Mucosa of gallbladder (tissue), 1 donor: ENCODE measurements at regions not wholly inside any gene's neighbourhood (a gene's known extent, or its start where the extent isn't known, plus 50 kb on each side); places are given as distances from the start of the nearest gene placed in this dataset.
A peak's percentile ranks its signal among the peaks of the same experiment; 100 is the strongest.

Source experiments
- DNase-seq: peaks from one replicate; pipeline ENCODE4 v3.0.0-alpha.2; 2020; ENCODE audit warnings: low spot score
- donor health status: DM: no; HTN: no; CAD: no.

DNA sequence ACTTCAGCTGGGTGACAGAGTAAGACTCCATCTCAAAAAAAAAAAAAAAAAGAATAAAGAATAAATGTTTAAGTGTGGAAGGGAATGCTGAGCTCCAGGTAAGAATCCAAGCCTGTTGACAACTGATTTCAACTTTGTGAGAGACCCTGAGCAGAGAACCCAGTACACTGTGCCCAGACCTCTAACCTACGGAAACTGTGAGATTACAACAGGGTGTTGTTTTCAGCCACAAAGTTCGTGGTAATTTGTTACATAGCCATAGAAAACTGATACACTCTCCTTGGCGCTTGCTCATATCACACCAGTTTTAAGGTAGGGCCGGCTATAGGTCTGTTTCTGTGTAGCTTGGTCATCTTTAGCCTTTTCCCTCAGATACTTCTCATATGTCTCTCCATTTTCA is 98.4 kb upstream of the PAPOLG start:
- no peak for DNase-seq

GRCh38 chr2:60659026-60659425 is 97.0 kb upstream of the PAPOLG start:
- no peak for DNase-seq

GRCh38 chr2:60661073-60661738 is 94.9 kb upstream of the PAPOLG start:
- DNase-seq = no peak

- DNase-seq = no peak
These were observed 93.3 kb upstream of the PAPOLG start for GRCh38 chr2:60662781-60663180.

DNA sequence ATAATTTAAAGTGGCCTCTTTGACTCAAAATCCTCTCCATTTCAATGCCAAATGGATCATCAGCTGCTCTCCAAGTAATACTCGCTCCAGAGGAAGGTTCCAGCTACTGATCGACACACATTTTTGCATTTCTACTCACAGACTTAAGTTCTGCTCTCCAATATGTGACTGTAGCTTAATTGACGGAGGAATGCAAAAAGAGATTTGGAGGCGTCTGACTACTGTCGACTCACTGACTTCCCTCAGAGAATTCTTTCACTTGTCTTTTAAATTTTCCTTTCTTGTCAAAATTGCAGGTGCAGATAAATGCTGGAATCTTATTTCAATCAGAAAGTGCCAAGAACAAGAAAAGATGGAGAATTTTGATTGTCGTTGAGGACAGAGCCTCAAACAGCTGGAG is 84.1 kb upstream of the PAPOLG start:
- DNase-seq = no peak

- DNase-seq = peak; percentile 87
These were observed 81.4 kb upstream of the PAPOLG start for GRCh38 chr2:60674524-60675165.

- no peak for DNase-seq
These were observed 80.8 kb upstream of the PAPOLG start for GRCh38 chr2:60675301-60675700.

- peak; percentile 46 for DNase-seq
These were observed 79.2 kb upstream of the PAPOLG start for GRCh38 chr2:60676706-60677330.

- peak; percentile 73 for DNase-seq
These were observed 78.7 kb upstream of the PAPOLG start for GRCh38 chr2:60677356-60677755.

DNA sequence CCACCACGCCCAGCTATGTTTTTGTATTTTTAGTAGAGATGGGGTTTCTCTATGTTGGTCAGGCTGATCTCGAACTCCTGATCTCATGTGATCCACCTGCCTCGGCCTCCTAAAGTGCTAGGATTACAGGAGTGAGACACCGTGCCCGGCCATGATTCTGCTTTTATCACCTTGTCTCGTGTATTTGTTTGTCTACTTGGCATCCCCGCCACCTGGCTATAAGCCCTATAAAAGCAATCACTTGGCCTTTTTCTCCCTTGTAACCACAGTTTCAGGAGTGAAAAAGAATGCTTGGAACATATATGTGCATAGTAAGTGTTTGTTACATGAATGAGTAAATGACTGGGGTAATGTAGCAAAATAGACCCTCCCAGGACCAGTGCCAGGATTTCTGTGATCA is 77.5 kb upstream of the PAPOLG start:
- DNase-seq = no peak

- no peak for DNase-seq
These were observed 76.9 kb upstream of the PAPOLG start for GRCh38 chr2:60679036-60679780.

DNA sequence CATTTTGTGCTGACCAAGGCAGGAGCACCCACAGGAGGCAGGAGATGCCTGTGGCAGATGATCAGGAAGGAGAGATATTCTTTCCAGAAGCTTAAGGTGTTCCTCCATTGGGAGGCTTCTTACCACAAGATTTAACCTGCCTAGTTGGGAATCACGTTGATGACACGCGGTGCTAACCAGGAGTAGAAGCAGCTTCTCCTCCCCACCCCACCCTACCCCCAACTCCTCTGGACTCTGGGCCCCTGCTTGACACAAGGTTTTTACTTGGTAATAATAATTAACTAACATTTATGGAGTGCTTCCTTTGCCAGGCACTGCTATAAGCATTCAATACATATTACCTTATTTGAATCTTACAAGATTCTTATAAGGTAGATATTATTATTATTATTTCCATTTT is 62.5 kb upstream of the PAPOLG start:
- DNase-seq = no peak

DNA sequence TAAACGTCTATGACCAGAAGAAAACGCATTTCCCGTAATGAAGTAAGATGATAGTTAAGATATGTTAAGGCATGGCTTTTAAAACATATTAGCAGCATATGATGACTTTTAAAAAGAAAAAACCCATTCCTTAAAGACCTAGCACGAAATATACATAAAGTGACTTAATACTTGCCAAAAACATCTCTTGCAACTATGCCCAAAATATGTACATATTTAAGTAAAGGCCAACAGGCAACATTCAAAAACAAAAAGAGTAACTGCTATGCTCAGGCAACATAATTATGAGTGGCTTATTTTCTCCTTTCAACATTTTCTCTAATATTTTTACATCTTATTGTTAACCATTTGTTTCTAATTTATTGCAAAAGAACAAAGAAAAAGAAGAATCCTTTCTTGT is 60.3 kb upstream of the PAPOLG start:
- no peak for DNase-seq

GRCh38 chr2:60699617-60700016 is 56.5 kb upstream of the PAPOLG start:
- DNase-seq = no peak

DNA sequence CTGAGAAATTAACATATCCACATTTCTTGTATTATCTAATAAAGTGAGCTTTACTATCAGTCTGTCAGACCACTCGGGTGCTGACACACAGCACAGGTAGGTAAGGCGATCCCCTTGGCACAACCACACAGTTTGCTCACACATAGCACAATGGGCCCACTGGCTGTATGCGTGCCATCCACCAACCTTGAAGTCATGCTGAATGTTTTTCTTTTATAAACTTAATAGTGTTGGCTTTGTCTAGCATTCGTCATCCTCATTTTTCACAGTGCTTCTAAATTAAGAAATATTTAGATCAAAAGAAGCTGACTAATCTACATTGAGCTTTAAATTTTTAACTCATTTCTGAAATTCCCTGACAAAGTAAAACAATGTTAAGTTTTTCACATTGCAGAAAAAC is 50.0 kb upstream of the PAPOLG start:
- DNase-seq = no peak
